PC-3 (cell line): ENCODE measurements at regions not wholly inside any gene's neighbourhood (a gene's known extent, or its start where the extent isn't known, plus 50 kb on each side); places are given as distances from the start of the nearest gene placed in this dataset.

Experiments
- ATAC-seq: fragments of 200-7000 bp; cut with Tn5 transposase; 2 replicates; pipeline ENCODE4 v1.9.1; 2020; ENCODE audit warnings: mild to moderate bottlenecking, moderate library complexity
- BruUV-seq: library from RNA; stranded (reverse); fragments of 400-500 nt; replicated peaks from 2 replicates; lab custom pipeline; 2021; lab: Mats Ljungman, UMichigan
- CTCF ChIA-PET: fragments of 300-600 bp; sonication (Branson Sonifier 250); formaldehyde crosslinking; loops from one replicate; lab custom pipeline; 2022; ENCODE audit warnings: antibody characterized with exemption; lab: Charles Lee
- POLR2A ChIA-PET: fragments of 300-600 bp; sonication (Branson Sonifier 250); formaldehyde crosslinking; loops from one replicate; lab custom pipeline; 2022; ENCODE audit warnings: antibody characterized with exemption; ENCODE audit not compliant: unreplicated experiment; lab: Charles Lee
- DNase-seq: peaks from one replicate; pipeline ENCODE4 v3.0.0-alpha.2; 2015
- H2AFZ ChIP-seq: fragments of 300-600 bp; sonication (generic); 2 replicates; pipeline ENCODE4 v1.6.0; 2016; ENCODE audit warnings: antibody characterized with exemption, low read length
- H3F3A ChIP-seq: fragments of 300-600 bp; sonication (generic); one replicate; pipeline ENCODE4 v1.6.0; 2017; ENCODE audit warnings: antibody characterized with exemption, low read length, control low read depth, mild to moderate bottlenecking; ENCODE audit not compliant: unreplicated experiment
- H3K27ac ChIP-seq: fragments of 300-600 bp; sonication (generic); 2 replicates; pipeline ENCODE4 v1.5.1; 2016; ENCODE audit warnings: mild to moderate bottlenecking, low read length
- H3K27me3 ChIP-seq: fragments of 300-600 bp; sonication (generic); 2 replicates; pipeline ENCODE4 v1.6.1; 2016; ENCODE audit warnings: low read length, mixed read lengths
- H3K36me3 ChIP-seq: fragments of 300-600 bp; sonication (generic); 2 replicates; pipeline ENCODE4 v1.6.1; 2016; ENCODE audit warnings: low read depth, mixed run types, low read length, mixed read lengths
- H3K4me1 ChIP-seq: fragments of 300-600 bp; sonication (generic); 2 replicates; pipeline ENCODE4 v1.5.1; 2016; ENCODE audit warnings: low read length; ENCODE audit not compliant: insufficient read depth
- H3K4me2 ChIP-seq: fragments of 300-600 bp; sonication (generic); 2 replicates; pipeline ENCODE4 v1.6.0; 2016; ENCODE audit warnings: low read length
- H3K4me3 ChIP-seq: fragments of 300-600 bp; sonication (generic); 2 replicates; pipeline ENCODE4 v1.5.1; 2016; ENCODE audit warnings: mild to moderate bottlenecking, low read length, mixed read lengths
- H3K79me2 ChIP-seq: fragments of 300-600 bp; sonication (generic); 2 replicates; pipeline ENCODE4 v1.6.1; 2017; ENCODE audit warnings: low read length, mixed read lengths
- H3K9ac ChIP-seq: fragments of 300-600 bp; sonication (generic); 2 replicates; pipeline ENCODE4 v1.6.0; 2016; ENCODE audit warnings: mild to moderate bottlenecking, low read length
- H3K9me2 ChIP-seq: fragments of 300-600 bp; sonication (generic); replicated peaks from 2 replicates; pipeline ENCODE4 v1.6.1; 2016; ENCODE audit warnings: mixed run types, low read length, mixed read lengths
- H3K9me3 ChIP-seq: fragments of 300-600 bp; sonication (generic); 2 replicates; pipeline ENCODE4 v1.6.1; 2016; ENCODE audit warnings: low read length, mixed read lengths
- H4K20me1 ChIP-seq: fragments of 300-600 bp; sonication (generic); 2 replicates; pipeline ENCODE4 v1.6.1; 2016; ENCODE audit warnings: low read length, mixed read lengths
- EZH2 ChIP-seq: fragments of 300-600 bp; sonication (generic); IDR thresholded peaks from one replicate; pipeline ENCODE4 v1.6.1; 2017; ENCODE audit warnings: antibody characterized with exemption, mild to moderate bottlenecking, low read length; ENCODE audit not compliant: unreplicated experiment
- EZH2phosphoT487 ChIP-seq: fragments of 300-600 bp; sonication (generic); IDR thresholded peaks from 2 replicates; pipeline ENCODE4 v1.6.1; 2018; ENCODE audit warnings: mild to moderate bottlenecking, antibody characterized with exemption, low read length, borderline replicate concordance
- intact Hi-C: fragments of 100-400 bp; cut with micrococcal nuclease; formaldehyde crosslinking; loops from 2 replicates; pipeline ENCODE4 v1.9.0; 2023
- TF ChIP-seq, protein P1 (sequence below): fragments of 300-600 bp; sonication (generic); conservative IDR thresholded peaks from 2 replicates; pipeline ENCODE4 v1.5.1; 2017; ENCODE audit warnings: antibody characterized with exemption, low read depth, mild to moderate bottlenecking, low read length

GRCh38 chr14:98168211-98168985 is 1103.6 kb downstream of the BCL11B start:
- no peaks in the 10 kb centered on the region for H3K79me2 ChIP-seq
- H3K9ac ChIP-seq, result no peak overlapping the region
- BruUV-seq, result no TSS peak
- H3K4me2 ChIP-seq, result no peak overlapping the region
- ATAC-seq (no peak), DNase-seq (no peak)
- H3K4me1 ChIP-seq, result no peaks in the 10 kb centered on the region
- H3K9me2 ChIP-seq, result no peaks in the 10 kb centered on the region
- H3F3A ChIP-seq, result no peaks in the 10 kb centered on the region
- H3K9me3 ChIP-seq, result no peaks in the 10 kb centered on the region
- no peaks in the 10 kb centered on the region for H3K36me3 ChIP-seq
- TF ChIP-seq EZH2, result no peak
- TF ChIP-seq, protein P1, sequence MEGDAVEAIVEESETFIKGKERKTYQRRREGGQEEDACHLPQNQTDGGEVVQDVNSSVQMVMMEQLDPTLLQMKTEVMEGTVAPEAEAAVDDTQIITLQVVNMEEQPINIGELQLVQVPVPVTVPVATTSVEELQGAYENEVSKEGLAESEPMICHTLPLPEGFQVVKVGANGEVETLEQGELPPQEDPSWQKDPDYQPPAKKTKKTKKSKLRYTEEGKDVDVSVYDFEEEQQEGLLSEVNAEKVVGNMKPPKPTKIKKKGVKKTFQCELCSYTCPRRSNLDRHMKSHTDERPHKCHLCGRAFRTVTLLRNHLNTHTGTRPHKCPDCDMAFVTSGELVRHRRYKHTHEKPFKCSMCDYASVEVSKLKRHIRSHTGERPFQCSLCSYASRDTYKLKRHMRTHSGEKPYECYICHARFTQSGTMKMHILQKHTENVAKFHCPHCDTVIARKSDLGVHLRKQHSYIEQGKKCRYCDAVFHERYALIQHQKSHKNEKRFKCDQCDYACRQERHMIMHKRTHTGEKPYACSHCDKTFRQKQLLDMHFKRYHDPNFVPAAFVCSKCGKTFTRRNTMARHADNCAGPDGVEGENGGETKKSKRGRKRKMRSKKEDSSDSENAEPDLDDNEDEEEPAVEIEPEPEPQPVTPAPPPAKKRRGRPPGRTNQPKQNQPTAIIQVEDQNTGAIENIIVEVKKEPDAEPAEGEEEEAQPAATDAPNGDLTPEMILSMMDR, result no peak
- no peak for TF ChIP-seq EZH2phosphoT487
- H3K4me3 ChIP-seq, result no peak overlapping the region
- no peak overlapping the region for H3K27ac ChIP-seq
- H2AFZ ChIP-seq, result no peak overlapping the region
- ChIA-PET POLR2A (no interaction called here), CTCF (no interaction called here)
- H4K20me1 ChIP-seq, result no peaks in the 10 kb centered on the region
- intact Hi-C loops, result no loop called here
- peaks cover 34% of the 10 kb centered on the region for H3K27me3 ChIP-seq

DNA sequence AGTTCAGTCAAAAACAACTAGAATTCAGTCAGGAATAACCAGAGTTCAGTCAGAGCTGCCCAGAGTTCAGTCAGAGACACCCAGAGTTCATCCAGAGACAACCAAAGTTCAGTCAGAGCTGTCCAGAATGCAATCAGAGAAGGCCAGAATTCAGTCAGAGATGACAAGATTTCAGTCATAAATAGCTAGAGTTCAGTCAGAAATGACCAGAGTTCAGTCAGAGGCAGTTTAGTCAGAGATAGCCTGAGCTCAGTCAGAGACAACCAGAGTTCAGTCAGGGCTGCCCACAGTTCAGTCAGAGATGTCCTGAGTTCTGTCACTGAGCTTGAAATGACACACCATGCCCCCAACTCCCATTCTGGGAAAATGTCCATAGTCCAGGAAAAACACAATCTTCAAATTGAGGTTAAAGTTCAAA is 1102.8 kb downstream of the BCL11B start:
- Histone ChIP-seq H3K27me3 (peaks cover 28% of the 10 kb centered on the region; the same call in 1 of the 2 replicates), H3F3A (no peaks in the 10 kb centered on the region), H4K20me1 (no peaks in the 10 kb centered on the region), H3K9ac (no peak overlapping the region), H3K9me3 (no peaks in the 10 kb centered on the region), H3K36me3 (no peaks in the 10 kb centered on the region), H3K27ac (no peak overlapping the region), H2AFZ (no peak overlapping the region), H3K79me2 (no peaks in the 10 kb centered on the region), H3K4me2 (no peak overlapping the region), H3K4me3 (no peak overlapping the region), H3K9me2 (no peaks in the 10 kb centered on the region), H3K4me1 (no peaks in the 10 kb centered on the region)
- no peak for DNase-seq
- BruUV-seq, result no TSS peak
- no peak for ATAC-seq
- TF ChIP-seq, protein P1, result no peak
- TF ChIP-seq EZH2phosphoT487 (no peak), EZH2 (no peak)
- intact Hi-C loops, result no loop called here
- ChIA-PET POLR2A (no interaction called here), CTCF (no interaction called here)

GRCh38 chr14:98170575-98170974 is 1101.4 kb downstream of the BCL11B start:
- no peaks in the 10 kb centered on the region for H3K9me3 ChIP-seq
- POLR2A ChIA-PET, result no interaction called here
- BruUV-seq, result no TSS peak

More at GRCh38 chr14:98170575-98170974, 1101.4 kb downstream of the BCL11B start:
- H3K27me3 ChIP-seq, result peaks cover 21% of the 10 kb centered on the region; the same call in 1 of the 2 replicates
- CTCF ChIA-PET, result no interaction called here
- no peaks in the 10 kb centered on the region for H3K36me3 ChIP-seq
- H3K9ac ChIP-seq, result no peak overlapping the region
- TF ChIP-seq EZH2 (no peak), EZH2phosphoT487 (no peak)
- TF ChIP-seq, protein P1, result no peak
- H2AFZ ChIP-seq, result no peak overlapping the region
- no peak for DNase-seq
- no peaks in the 10 kb centered on the region for H3K4me1 ChIP-seq
- intact Hi-C loops, result no loop called here
- ATAC-seq, result no peak
- H3K4me3 ChIP-seq, result no peak overlapping the region
- H3K27ac ChIP-seq, result no peak overlapping the region
- H3K9me2 ChIP-seq, result no peaks in the 10 kb centered on the region
- H3K4me2 ChIP-seq, result no peak overlapping the region
- H3K79me2 ChIP-seq, result no peaks in the 10 kb centered on the region
- H4K20me1 ChIP-seq, result no peaks in the 10 kb centered on the region
- no peaks in the 10 kb centered on the region for H3F3A ChIP-seq
